Stomach (tissue), 8 donors: ENCODE measurements at regions not wholly inside any gene's neighbourhood (a gene's known extent, or its start where the extent isn't known, plus 50 kb on each side); places are given as distances from the start of the nearest gene placed in this dataset.
"Not testable (repeated sequence)": the region's sequence is repeated elsewhere in the genome, so short reads cannot be mapped to it uniquely, and the experiment has no call there.

ENCODE experiments used
- DNase-seq, 2 donors: peaks; one replicate each; pipeline versions ENCODE4 v3.0.0 to v3.0.0-alpha.2; 2013 to 2019
- H3K27ac ChIP-seq, 5 donors: fragments of 200-600 bp in 4 of 5; sonication (generic) in 4 of 5; one replicate each; pipeline ENCODE4 v1.5.1; 2013 to 2019; ENCODE audit warnings: mild to moderate bottlenecking in 1 of 5, moderate library complexity in 1 of 5
- H3K27me3 ChIP-seq, 3 donors: fragments of 200-600 bp; sonication (generic); one replicate each; pipeline ENCODE4 v1.5.1; 2017 to 2019; ENCODE audit warnings: mixed run types in 1 of 3
- H3K36me3 ChIP-seq, 4 donors: fragments of 200-600 bp; sonication (generic); 1 replicate in 3 of 4; 2 replicates in 1 of 4; pipeline ENCODE4 v1.5.1; 2016 to 2019
- H3K4me1 ChIP-seq, 4 donors: fragments of 200-600 bp; sonication (generic); one replicate each; pipeline ENCODE4 v1.5.1; 2016 to 2019
- H3K4me3 ChIP-seq, 4 donors: fragments of 200-600 bp; sonication (generic) in 3 of 4; one replicate each; pipeline ENCODE4 v1.5.1; 2016 to 2019; ENCODE audit warnings: mild to moderate bottlenecking in 1 of 4
- H3K9me3 ChIP-seq, 4 donors: fragments of 200-600 bp; sonication (generic); one replicate each; pipeline ENCODE4 v1.5.1; 2016 to 2019
- CTCF ChIP-seq, 7 experiments: fragments of 450-650 bp in 4 of 7; fragments of 200-600 bp in 3 of 7; sonication (generic) in 3 of 7; IDR thresholded peaks; one replicate each; pipeline ENCODE4 v1.5.1; 2016 to 2019; ENCODE audit warnings: antibody characterized with exemption in 7 of 7, control low read depth in 2 of 7, mild to moderate bottlenecking in 1 of 7
- EP300 ChIP-seq: sonication (generic); formaldehyde crosslinking; IDR thresholded peaks from one replicate; pipeline ENCODE4 v1.6.1; 2017; ENCODE audit warnings: antibody characterized with exemption
- POLR2A ChIP-seq, 4 donors: fragments of 450-650 bp; IDR thresholded peaks; one replicate each; pipeline ENCODE4 v1.6.1; 2016; ENCODE audit warnings: antibody characterized with exemption in 4 of 4, control low read depth in 2 of 4, mild to moderate bottlenecking in 1 of 4, moderate library complexity in 1 of 4
- POLR2AphosphoS5 ChIP-seq, 3 donors: sonication (generic); formaldehyde crosslinking; IDR thresholded peaks; one replicate each; pipeline ENCODE4 v1.6.1; 2016; ENCODE audit warnings: antibody characterized with exemption in 3 of 3
- WGBS, 5 donors: extraction: QIAGEN DNeasy Blood & Tissue Kit in 3 of 5; methylation state at CpG; one replicate each; pipeline versions ENCODE4 v1.1.5 to v1.1.7; 2013 to 2018; 5-methylcytosine and 5-hydroxymethylcytosine counted together
- intact Hi-C: fragments of 100-400 bp; cut with DNase I; formaldehyde crosslinking; loops from one replicate; pipeline ENCODE4 v1.15.1; 2023; ENCODE audit warnings: low total_unique reads
- donor health status: healthy with polysubstance abuse.
- donor health status: Bipolar disorder and iron deficiency.
- donor health status: healthy.

- DNase-seq: no peak
- H3K9me3 ChIP-seq: peaks cover 3 to 42% (median 34%) of the 10 kb centered on the region in 4 donors
- H3K4me1 ChIP-seq: no peaks in the 10 kb centered on the region
- no peaks in the 10 kb centered on the region for H3K36me3 ChIP-seq
- no peaks in the 10 kb centered on the region for H3K27me3 ChIP-seq
- TF ChIP-seq CTCF (IDR thresholded peaks at IDR 0.05) (no peak), POLR2AphosphoS5 (IDR thresholded peaks at IDR 0.05) (no peak), EP300 (no peak), POLR2A (IDR thresholded peaks at IDR 0.05) (no peak)
- H3K27ac ChIP-seq: no peak overlapping the region
- intact Hi-C loops: no loop called here
- WGBS, 5 donors: 68 to 86% (median 78%) methylated on average over 3 of the region's 3 CpGs
- no peak overlapping the region for H3K4me3 ChIP-seq
Observed at GRCh38 chr5:110824936-110825441, 86.2 kb downstream of the SLC25A46 start.

- H3K27me3 ChIP-seq: no peaks in the 10 kb centered on the region
- no peak for TF ChIP-seq CTCF (IDR thresholded peaks at IDR 0.05)
- no peak for TF ChIP-seq POLR2A (IDR thresholded peaks at IDR 0.05)
- TF ChIP-seq EP300: no peak
- TF ChIP-seq POLR2AphosphoS5 (IDR thresholded peaks at IDR 0.05): no peak
- H3K36me3 ChIP-seq: no peaks in the 10 kb centered on the region
- H3K4me1 ChIP-seq: peaks cover 0 to 12% (median 4%) of the 10 kb centered on the region in 4 donors
- H3K4me3 ChIP-seq: no peak overlapping the region
- no peak overlapping the region for H3K27ac ChIP-seq
- intact Hi-C loops: no loop called here
- WGBS, 5 donors: 77 to 92% (median 87%) methylated on average over 4 of the region's 4 CpGs
- DNase-seq: no peak
- H3K9me3 ChIP-seq: peaks cover 0 to 15% (median 6%) of the 10 kb centered on the region in 4 donors
Observed at GRCh38 chr5:110832683-110833082, 93.9 kb downstream of the SLC25A46 start.

GRCh38 chr5:110834933-110835332, 96.1 kb downstream of the SLC25A46 start:
- intact Hi-C loops, H3K27me3 ChIP-seq, H3K27ac ChIP-seq, DNase-seq, H3K36me3 ChIP-seq, H3K4me3 ChIP-seq, H3K9me3 ChIP-seq: not testable (repeated sequence)
- H3K4me1 ChIP-seq: peaks cover 0 to 16% (median 4%) of the 10 kb centered on the region in 4 donors
- WGBS, 5 donors: 49 to 67% (median 62%) methylated on average over 4 of the region's 4 CpGs

GRCh38 chr5:110836851-110837250, 98.0 kb downstream of the SLC25A46 start:
- Histone ChIP-seq H3K36me3 (no peaks in the 10 kb centered on the region), H3K4me3 (no peak overlapping the region), H3K27me3 (no peaks in the 10 kb centered on the region), H3K27ac (no peak overlapping the region), H3K4me1 (peaks cover 0 to 25% (median 4%) of the 10 kb centered on the region in 4 donors), H3K9me3 (no peaks in the 10 kb centered on the region)
- TF ChIP-seq POLR2A (IDR thresholded peaks at IDR 0.05): no peak
- 13 to 39% (median 33%) methylated on average over 1 of the region's 1 CpG for WGBS, 5 donors
- intact Hi-C loops: no loop called here
- peak in 1 of 2 donors; percentile 60 for DNase-seq

GRCh38 chr5:110838357-110838756, 99.5 kb downstream of the SLC25A46 start:
- H3K27ac ChIP-seq, intact Hi-C loops, H3K36me3 ChIP-seq, H3K9me3 ChIP-seq, H3K27me3 ChIP-seq, H3K4me3 ChIP-seq, DNase-seq: not testable (repeated sequence)
- peaks cover 0 to 25% (median 4%) of the 10 kb centered on the region in 4 donors for H3K4me1 ChIP-seq
- 55 to 81% (median 72%) methylated on average over 3 of the region's 3 CpGs for WGBS, 5 donors

GRCh38 chr5:110838961-110839360, 100.2 kb downstream of the SLC25A46 start:
- Histone ChIP-seq H3K4me3 (no peak overlapping the region), H3K4me1 (peaks cover 0 to 25% (median 4%) of the 10 kb centered on the region in 4 donors), H3K27ac (no peak overlapping the region), H3K36me3 (no peaks in the 10 kb centered on the region), H3K9me3 (no peaks in the 10 kb centered on the region), H3K27me3 (no peaks in the 10 kb centered on the region)
- intact Hi-C loops: no loop called here
- peak in 1 of 2 donors; percentile 22 for DNase-seq
- TF ChIP-seq EP300: no peak
- no peak for TF ChIP-seq CTCF (IDR thresholded peaks at IDR 0.05)
- no peak for TF ChIP-seq POLR2A (IDR thresholded peaks at IDR 0.05)
- WGBS, 5 donors: 69 to 84% (median 82%) methylated on average over 3 of the region's 3 CpGs
